Loucy (cell line): ENCODE measurements at regions not wholly inside any gene's neighbourhood (a gene's known extent, or its start where the extent isn't known, plus 50 kb on each side); places are given as distances from the start of the nearest gene placed in this dataset.

Experiments used
- H2AFZ ChIP-seq: fragments of 200-600 bp; sonication (generic); 2 replicates; pipeline ENCODE4 v1.6.0; 2016; ENCODE audit warnings: antibody characterized with exemption, mild to moderate bottlenecking, low read length, moderate library complexity
- H3F3A ChIP-seq: fragments of 200-600 bp; 2 replicates; pipeline ENCODE4 v1.6.0; 2016; ENCODE audit warnings: antibody characterized with exemption, low read depth, mild to moderate bottlenecking
- H3K27me3 ChIP-seq: fragments of 200-600 bp; sonication (generic); 2 replicates; pipeline ENCODE4 v1.6.1; 2014; ENCODE audit warnings: low read length, mild to moderate bottlenecking; ENCODE audit not compliant: insufficient read depth, poor library complexity, severe bottlenecking
- H3K36me3 ChIP-seq: fragments of 200-600 bp; sonication (generic); 2 replicates; pipeline ENCODE4 v1.6.1; 2016; ENCODE audit warnings: low read length; ENCODE audit not compliant: insufficient read depth
- H3K4me1 ChIP-seq: fragments of 200-600 bp; sonication (generic); 2 replicates; pipeline ENCODE4 v1.5.1; 2014; ENCODE audit warnings: low read length, mild to moderate bottlenecking; ENCODE audit not compliant: insufficient read depth, poor library complexity, severe bottlenecking
- H3K4me2 ChIP-seq: fragments of 200-600 bp; sonication (generic); 2 replicates; pipeline ENCODE4 v1.6.0; 2014; ENCODE audit warnings: antibody characterized with exemption, low read length, low read depth, mild to moderate bottlenecking; ENCODE audit not compliant: poor library complexity, severe bottlenecking
- H3K4me3 ChIP-seq: fragments of 200-600 bp; sonication (generic); 2 replicates; pipeline ENCODE4 v1.5.1; 2014; ENCODE audit warnings: low read length, mild to moderate bottlenecking, mixed read lengths; ENCODE audit not compliant: poor library complexity, severe bottlenecking
- H3K79me2 ChIP-seq: fragments of 200-600 bp; sonication (generic); 2 replicates; pipeline ENCODE4 v1.6.1; 2014; ENCODE audit warnings: low read length; ENCODE audit not compliant: insufficient read depth
- H3K9ac ChIP-seq: fragments of 200-600 bp; sonication (generic); 2 replicates; pipeline ENCODE4 v1.6.0; 2014; ENCODE audit warnings: mild to moderate bottlenecking, low read depth, low read length, moderate library complexity; ENCODE audit not compliant: poor library complexity, severe bottlenecking
- H3K9me2 ChIP-seq: fragments of 200-600 bp; sonication (generic); replicated peaks from 2 replicates; pipeline ENCODE4 v1.6.1; 2016; ENCODE audit warnings: low read depth, low read length, mixed read lengths
- H3K9me3 ChIP-seq: fragments of 200-600 bp; sonication (generic); 2 replicates; pipeline ENCODE4 v1.6.1; 2014; ENCODE audit warnings: mild to moderate bottlenecking, antibody characterized with exemption, low read length, low read depth; ENCODE audit not compliant: insufficient read depth
- H4K20me1 ChIP-seq: fragments of 200-600 bp; sonication (generic); 2 replicates; pipeline ENCODE4 v1.6.0; 2014; ENCODE audit warnings: antibody characterized with exemption, low read length, mild to moderate bottlenecking; ENCODE audit not compliant: insufficient read depth, poor library complexity, severe bottlenecking
- CTCF ChIP-seq: fragments of 200-600 bp; sonication (generic); conservative IDR thresholded peaks from 2 replicates; pipeline ENCODE4 v1.5.1; 2014; ENCODE audit warnings: mild to moderate bottlenecking, antibody characterized with exemption, low read length
- EZH2phosphoT487 ChIP-seq: fragments of 200-600 bp; IDR thresholded peaks from 2 replicates; pipeline ENCODE4 v1.6.1; 2018; ENCODE audit warnings: antibody characterized with exemption, mild to moderate bottlenecking, moderate library complexity, borderline replicate concordance

GRCh38 chr15:96466389-96466947 lies 136.0 kb downstream of the NR2F2 start:
- Histone ChIP-seq H3K27me3 (no peaks in the 10 kb centered on the region), H3K9me2 (no peaks in the 10 kb centered on the region), H3K4me1 (no peaks in the 10 kb centered on the region), H3F3A (no peaks in the 10 kb centered on the region), H3K9me3 (no peaks in the 10 kb centered on the region), H2AFZ (no peak overlapping the region), H3K4me3 (no peak overlapping the region), H3K9ac (no peak overlapping the region), H3K79me2 (no peaks in the 10 kb centered on the region), H3K36me3 (no peaks in the 10 kb centered on the region), H4K20me1 (no peaks in the 10 kb centered on the region), H3K4me2 (no peak overlapping the region)
- TF ChIP-seq CTCF (no peak), EZH2phosphoT487 (no peak)

GRCh38 chr15:96468036-96468435 lies 137.5 kb downstream of the NR2F2 start:
- TF ChIP-seq EZH2phosphoT487 (no peak), CTCF (no peak)
- no peak overlapping the region for H3K4me2 ChIP-seq
- H2AFZ ChIP-seq = no peak overlapping the region
- no peaks in the 10 kb centered on the region for H3K27me3 ChIP-seq
- no peaks in the 10 kb centered on the region for H3F3A ChIP-seq
- no peaks in the 10 kb centered on the region for H3K9me2 ChIP-seq
- H3K4me3 ChIP-seq = no peak overlapping the region
- no peaks in the 10 kb centered on the region for H3K36me3 ChIP-seq
- no peaks in the 10 kb centered on the region for H3K9me3 ChIP-seq
- no peaks in the 10 kb centered on the region for H4K20me1 ChIP-seq
- no peaks in the 10 kb centered on the region for H3K79me2 ChIP-seq
- H3K4me1 ChIP-seq = no peaks in the 10 kb centered on the region
- H3K9ac ChIP-seq = no peak overlapping the region

GRCh38 chr15:96470681-96471310 lies 140.3 kb downstream of the NR2F2 start:
- H3K79me2 ChIP-seq = no peaks in the 10 kb centered on the region
- no peaks in the 10 kb centered on the region for H3F3A ChIP-seq
- no peak overlapping the region for H3K4me2 ChIP-seq
- H3K9me2 ChIP-seq = no peaks in the 10 kb centered on the region
- TF ChIP-seq EZH2phosphoT487 (no peak), CTCF (no peak)
- H3K4me3 ChIP-seq = no peak overlapping the region
- no peaks in the 10 kb centered on the region for H3K36me3 ChIP-seq
- no peaks in the 10 kb centered on the region for H4K20me1 ChIP-seq
- H3K27me3 ChIP-seq = no peaks in the 10 kb centered on the region
- no peaks in the 10 kb centered on the region for H3K9me3 ChIP-seq
- no peaks in the 10 kb centered on the region for H3K4me1 ChIP-seq
- H2AFZ ChIP-seq = no peak overlapping the region
- H3K9ac ChIP-seq = no peak overlapping the region
